ENCODE measurements at regions not wholly inside any gene's neighbourhood (a gene's known extent, or its start where the extent isn't known, plus 50 kb on each side); places are given as distances from the start of the nearest gene placed in this dataset.

- ChIA-PET CTCF (no interaction called here), POLR2A (no interaction called here)
- no peak overlapping the region for H3K4me2 ChIP-seq
- H3K4me1 ChIP-seq = no peaks in the 10 kb centered on the region
- TF ChIP-seq KDM1A (IDR thresholded peaks at IDR 0.05; ENCODE audit: low read depth) (no peak), POLR2AphosphoS2 (conservative IDR thresholded peaks at IDR 0.05; ENCODE audit: low read length) (no peak), USF2 (IDR thresholded peaks at IDR 0.05) (no peak)
- no peak for ATAC-seq
- DNase-seq (ENCODE audit: low read depth in 1 of 2, low spot score in 1 of 2) = no peak
- no peak overlapping the region for H3K27ac ChIP-seq
- peaks cover 9% of the 10 kb centered on the region; the same call in 2 of the 3 replicates for H3K9me3 ChIP-seq
- WGBS (ENCODE audit: missing lambda C conversion rate) = 31% methylated on average over 4 of the region's 4 CpGs
- H3K4me3 ChIP-seq = no peak overlapping the region
- FAIRE-seq = no peak
Measured at GRCh38 chr13:32866921-32867320, 149.3 kb upstream of the KL start.

GRCh38 chr13:32877491-32877890, 138.7 kb upstream of the KL start:
- ATAC-seq = no peak
- WGBS (ENCODE audit: missing lambda C conversion rate) = 45% methylated on average over 2 of the region's 2 CpGs
- ChIA-PET CTCF (interaction anchor here (0.5 kb wide), 1 partner anchor 154 kb away, joined by 3 read pairs; no protein-coding TSS in a partner anchor), POLR2A (no interaction called here)
- Histone ChIP-seq H3K9me3 (no peaks in the 10 kb centered on the region), H3K4me1 (peaks cover 13% of the 10 kb centered on the region; the same call in 2 of the 3 replicates), H3K4me2 (no peak overlapping the region), H3K27ac (no peak overlapping the region), H3K4me3 (no peak overlapping the region)
- FAIRE-seq = no peak
- no peak for TF ChIP-seq KDM1A (IDR thresholded peaks at IDR 0.05; ENCODE audit: low read depth)
- TF ChIP-seq POLR2AphosphoS2 (conservative IDR thresholded peaks at IDR 0.05; ENCODE audit: low read length) = no peak
- no peak for TF ChIP-seq CHD2 (IDR thresholded peaks at IDR 0.05; ENCODE audit: low read length, partially characterized antibody)
- no peak for TF ChIP-seq BHLHE40 (IDR thresholded peaks at IDR 0.05; ENCODE audit: low read depth, low read length)
- no peak for TF ChIP-seq EHMT2 (IDR thresholded peaks at IDR 0.05; ENCODE audit: low read depth)
- TF ChIP-seq USF2 (IDR thresholded peaks at IDR 0.05) = no peak
- TF ChIP-seq HDAC2 (IDR thresholded peaks at IDR 0.05) = no peak
- TF ChIP-seq ZC3H11A (IDR thresholded peaks at IDR 0.05) = no peak
- TF ChIP-seq POLR2A (IDR thresholded peaks at IDR 0.05; ENCODE audit: low read length) = no peak
- no peak for DNase-seq (ENCODE audit: low read depth in 1 of 2, low spot score in 1 of 2)

GRCh38 chr13:32878163-32878562, 138.1 kb upstream of the KL start:
- no peaks in the 10 kb centered on the region for H3K9me3 ChIP-seq
- TF ChIP-seq MAX (IDR thresholded peaks at IDR 0.05) (no peak), GATA3 (IDR thresholded peaks at IDR 0.05; ENCODE audit: borderline replicate concordance) (no peak), USF2 (IDR thresholded peaks at IDR 0.05) (no peak), KDM1A (IDR thresholded peaks at IDR 0.05; ENCODE audit: low read depth) (no peak), TFCP2L1 (CRISPR knock-in tag; IDR thresholded peaks at IDR 0.05) (no peak), CHD2 (IDR thresholded peaks at IDR 0.05; ENCODE audit: low read length, partially characterized antibody) (no peak)
- ChIA-PET POLR2A (no interaction called here), CTCF (no interaction called here)
- H3K4me1 ChIP-seq = peaks cover 13% of the 10 kb centered on the region; the same call in 2 of the 3 replicates
- no peak overlapping the region for H3K4me2 ChIP-seq
- peak overlapping the region in 1 of 2 experiments; percentile 24; a peak in 2 of 6 replicates for H3K27ac ChIP-seq
- WGBS (ENCODE audit: missing lambda C conversion rate) = 67% methylated on average over 3 of the region's 4 CpGs
- ATAC-seq (no peak), FAIRE-seq (no peak), DNase-seq (ENCODE audit: low read depth in 1 of 2, low spot score in 1 of 2) (peak in 1 of 2 experiments; percentile 25)
- H3K4me3 ChIP-seq = no peak overlapping the region

GRCh38 chr13:32880636-32881035, 135.6 kb upstream of the KL start:
- ChIA-PET CTCF (no interaction called here), POLR2A (no interaction called here)
- FAIRE-seq (no peak), DNase-seq (ENCODE audit: low read depth in 1 of 2, low spot score in 1 of 2) (no peak), ATAC-seq (no peak)
- H3K4me1 ChIP-seq = peaks cover 13% of the 10 kb centered on the region; the same call in 2 of the 3 replicates
- H3K4me3 ChIP-seq = no peak overlapping the region
- no peak overlapping the region for H3K27ac ChIP-seq
- 80% methylated on average over 1 of the region's 3 CpGs for WGBS (ENCODE audit: missing lambda C conversion rate)
- no peak overlapping the region for H3K4me2 ChIP-seq
- H3K9me3 ChIP-seq = no peaks in the 10 kb centered on the region
- TF ChIP-seq TP53 (CRISPR knock-in tag; IDR thresholded peaks at IDR 0.05) = no peak
- no peak for TF ChIP-seq MAFK (IDR thresholded peaks at IDR 0.05; ENCODE audit: partially characterized antibody)
- no peak for TF ChIP-seq HOXB5 (CRISPR knock-in tag; IDR thresholded peaks at IDR 0.05)
- no peak for TF ChIP-seq HMGXB4 (CRISPR knock-in tag; IDR thresholded peaks at IDR 0.05; ENCODE audit: borderline replicate concordance)
- no peak for TF ChIP-seq ELK1 (IDR thresholded peaks at IDR 0.05; ENCODE audit: low read depth, low read length)
- no peak for TF ChIP-seq E2F6 (IDR thresholded peaks at IDR 0.05; ENCODE audit: borderline replicate concordance, low read depth)
- no peak for TF ChIP-seq MYC (IDR thresholded peaks at IDR 0.05; ENCODE audit: borderline replicate concordance, low read length)
- TF ChIP-seq FOSL2 (IDR thresholded peaks at IDR 0.05) = no peak
- no peak for TF ChIP-seq FOSL2 (CRISPR knock-in tag; IDR thresholded peaks at IDR 0.05)
- TF ChIP-seq SREBF2 (IDR thresholded peaks at IDR 0.05) = no peak
- TF ChIP-seq HEYL (CRISPR knock-in tag; IDR thresholded peaks at IDR 0.05) = no peak
- TF ChIP-seq EP300 (IDR thresholded peaks at IDR 0.05) = no peak
- no peak for TF ChIP-seq RNF2 (IDR thresholded peaks at IDR 0.05; ENCODE audit: borderline replicate concordance, low read depth)
